ENCODE measurements at regions not wholly inside any gene's neighbourhood (a gene's known extent, or its start where the extent isn't known, plus 50 kb on each side); places are given as distances from the start of the nearest gene placed in this dataset.
"Not testable (repeated sequence)": the region's sequence is repeated elsewhere in the genome, so short reads cannot be mapped to it uniquely, and the experiment has no call there.

GRCh38 chr4:117660668-117661067 lies 373.6 kb upstream of the NDST3 start:
- intact Hi-C loops (cut with DNase I) = no loop called here
- no peak for DNase-seq

- no peak for DNase-seq
- intact Hi-C loops (cut with DNase I) = no loop called here
Observed at GRCh38 chr4:117661091-117662072, 372.9 kb upstream of the NDST3 start.

GRCh38 chr4:117664706-117665444 lies 369.4 kb upstream of the NDST3 start:
- no peak for DNase-seq
- intact Hi-C loops (cut with DNase I) = no loop called here

GRCh38 chr4:117676153-117676552 lies 358.1 kb upstream of the NDST3 start:
- intact Hi-C loops (cut with DNase I) = no loop called here
- DNase-seq = no peak

GRCh38 chr4:117678861-117679260 lies 355.4 kb upstream of the NDST3 start:
- intact Hi-C loops (cut with DNase I) = no loop called here
- DNase-seq = no peak

- intact Hi-C loops (cut with DNase I) = no loop called here
Observed at GRCh38 chr4:117691572-117692351, 342.5 kb upstream of the NDST3 start.

GRCh38 chr4:117692538-117692937 lies 341.7 kb upstream of the NDST3 start:
- no peak for DNase-seq
- intact Hi-C loops (cut with DNase I) = no loop called here

More at GRCh38 chr4:117691572-117692351, 342.5 kb upstream of the NDST3 start:
- peak in 2 of 10 donors; percentile 55 for DNase-seq

GRCh38 chr4:117699595-117699994 lies 334.7 kb upstream of the NDST3 start:
- DNase-seq = no peak
- intact Hi-C loops (cut with DNase I) = no loop called here

- no peak for DNase-seq
Observed at GRCh38 chr4:117700111-117700892, 334.0 kb upstream of the NDST3 start.

GRCh38 chr4:117702353-117702752 lies 331.9 kb upstream of the NDST3 start:
- intact Hi-C loops (cut with DNase I) = no loop called here
- no peak for DNase-seq

More at GRCh38 chr4:117700111-117700892, 334.0 kb upstream of the NDST3 start:
- intact Hi-C loops (cut with DNase I) = no loop called here

- intact Hi-C loops (cut with DNase I) = no loop called here
- no peak for DNase-seq
Observed at GRCh38 chr4:117704721-117705120, 329.6 kb upstream of the NDST3 start.

- intact Hi-C loops (cut with DNase I) = no loop called here
Observed at GRCh38 chr4:117740736-117741135, 293.6 kb upstream of the NDST3 start.

GRCh38 chr4:117745379-117745778 lies 288.9 kb upstream of the NDST3 start:
- DNase-seq; intact Hi-C loops (cut with DNase I): not testable (repeated sequence)

More at GRCh38 chr4:117740736-117741135, 293.6 kb upstream of the NDST3 start:
- DNase-seq = no peak

- no peak for DNase-seq
- intact Hi-C loops (cut with DNase I) = no loop called here
Observed at GRCh38 chr4:117755438-117755837, 278.8 kb upstream of the NDST3 start.

GRCh38 chr4:117768610-117769009 lies 265.7 kb upstream of the NDST3 start:
- intact Hi-C loops (cut with DNase I) = no loop called here

GRCh38 chr4:117770269-117771102 lies 263.8 kb upstream of the NDST3 start:
- intact Hi-C loops (cut with DNase I) = no loop called here
- DNase-seq = peak in 1 of 10 donors; percentile 71

More at GRCh38 chr4:117768610-117769009, 265.7 kb upstream of the NDST3 start:
- DNase-seq = no peak

- DNase-seq = no peak
Observed at GRCh38 chr4:117771647-117772337, 262.5 kb upstream of the NDST3 start.

More at GRCh38 chr4:117771647-117772337, 262.5 kb upstream of the NDST3 start:
- intact Hi-C loops (cut with DNase I) = no loop called here

Data from posterior cingulate gyrus (tissue), 11 donors.